OCI-LY7 (cell line): ENCODE measurements at regions not wholly inside any gene's neighbourhood (a gene's known extent, or its start where the extent isn't known, plus 50 kb on each side); places are given as distances from the start of the nearest gene placed in this dataset.

Source experiments
- CTCF ChIP-seq: fragments of 200-600 bp; sonication (generic); conservative IDR thresholded peaks from 2 replicates; pipeline ENCODE4 v1.5.1; 2014; ENCODE audit warnings: mild to moderate bottlenecking, antibody characterized with exemption, low read length, moderate library complexity, mixed read lengths
- EZH2phosphoT487 ChIP-seq: fragments of 200-600 bp; sonication (generic); IDR thresholded peaks from 2 replicates; pipeline ENCODE4 v1.6.1; 2018; ENCODE audit warnings: low read depth, borderline replicate concordance, mild to moderate bottlenecking, mixed run types, antibody characterized with exemption, low read length, moderate library complexity, mixed read lengths

- TF ChIP-seq CTCF = no peak
- no peak for TF ChIP-seq EZH2phosphoT487
Observed at GRCh38 chr10:75326306-75326705, 75.3 kb downstream of the ZNF503 start.
